ENCODE measurements at regions not wholly inside any gene's neighbourhood (a gene's known extent, or its start where the extent isn't known, plus 50 kb on each side); places are given as distances from the start of the nearest gene placed in this dataset.

GRCh38 chr1:204791453-204792353 lies 79.0 kb upstream of the NFASC start:
- Histone ChIP-seq H3K4me3 (replicated peaks in 1 of 2; ENCODE audit: low read depth in 1 of 2, low read length in 2 of 2) (no peak overlapping the region), H3K27ac (ENCODE audit: low read depth, low read length) (no peak overlapping the region), H3K9ac (ENCODE audit: low read length) (no peak overlapping the region), H3K27me3 (ENCODE audit: insufficient read depth, low read length) (peaks cover 26% of the 10 kb centered on the region; the same call in 1 of the 2 replicates), H3K9me2 (ENCODE audit: insufficient read depth) (no peaks in the 10 kb centered on the region), H3K9me3 (ENCODE audit: control insufficient read depth in 1 of 2, insufficient read depth in 1 of 2, low read depth in 1 of 2, low read length in 2 of 2) (no peaks in the 10 kb centered on the region), H3K36me3 (ENCODE audit: control insufficient read depth in 1 of 2, insufficient read depth in 2 of 2, low read length in 2 of 2) (no peaks in the 10 kb centered on the region), H4K20me1 (ENCODE audit: insufficient read depth) (no peaks in the 10 kb centered on the region), H3K4me1 (ENCODE audit: control insufficient read depth in 1 of 2, insufficient read depth in 2 of 2, low read length in 2 of 2) (0 out of 4 replicates have a peak, but pooled peaks cover 0 to 5% of the 10 kb centered on the region in 2 experiments), H3K4me2 (ENCODE audit: low read length) (peak overlapping the region; percentile 29; the same call in 1 of the 2 replicates), H3K79me2 (ENCODE audit: insufficient read depth, low read length) (no peaks in the 10 kb centered on the region), H2AFZ (ENCODE audit: low read depth, low read length, poor library complexity, severe bottlenecking) (no peak overlapping the region)
- CTCF ChIA-PET: interaction anchor here (0.6 to 3.0 kb wide), 25 partner anchors 8 to 402 kb away, joined by 3 to 28 read pairs (median 4); partner anchors contain the start of gene MDM4
- POLR2A ChIA-PET: interaction anchor here (0.7 kb wide), 1 partner anchor 285 kb away, joined by 3 read pairs; no protein-coding TSS in a partner anchor
- TF ChIP-seq ZFX (IDR thresholded peaks at IDR 0.05) (no peak), SRF (IDR thresholded peaks at IDR 0.05; ENCODE audit: low read depth) (no peak), TCF7L2 (IDR thresholded peaks at IDR 0.05; ENCODE audit: borderline replicate concordance, extremely low read depth, insufficient read depth, insufficient read length) (peak; percentile 24), ZNF274 (IDR thresholded peaks at IDR 0.05; ENCODE audit: low read depth, low read length) (no peak), EZH2phosphoT487 (IDR thresholded peaks at IDR 0.05; ENCODE audit: borderline replicate concordance) (no peak), CTCF (IDR thresholded peaks at IDR 0.05 in 2 of 3, conservative IDR thresholded peaks at IDR 0.05 in 1 of 3; ENCODE audit: borderline replicate concordance in 1 of 3, insufficient read depth in 1 of 3, low read depth in 2 of 3, low read length in 2 of 3) (peak; percentile 60 to 97 (median 92); a peak in 5 of 6 replicates), RAD21 (IDR thresholded peaks at IDR 0.05; ENCODE audit: low read depth) (peak; percentile 36)
- no TSS peak for BruUV-seq (replicated peaks)
- intact Hi-C loops (cut with micrococcal nuclease): no loop called here
- peak; percentile 72 for DNase-seq (ENCODE audit: low read depth, low spot score)
- RAD21 ChIA-PET (ENCODE audit: low non-redundant PET in 1 of 2, low total read pairs in 2 of 2, uncharacterized antibody in 2 of 2, unreplicated experiment in 2 of 2): no interaction called here
- peak; percentile 99 for ATAC-seq
